ENCODE measurements at regions not wholly inside any gene's neighbourhood (a gene's known extent, or its start where the extent isn't known, plus 50 kb on each side); places are given as distances from the start of the nearest gene placed in this dataset.

- DNase-seq = no peak
These were observed 128.3 kb downstream of the LRRC30 start for GRCh38 chr18:7358989-7359726.

GRCh38 chr18:7360606-7361170 is 129.8 kb downstream of the LRRC30 start:
- no peak for DNase-seq

GRCh38 chr18:7363338-7363737 is 132.4 kb downstream of the LRRC30 start:
- DNase-seq = no peak

- DNase-seq = no peak
These were observed 135.7 kb downstream of the LRRC30 start for GRCh38 chr18:7366597-7366996.

DNA sequence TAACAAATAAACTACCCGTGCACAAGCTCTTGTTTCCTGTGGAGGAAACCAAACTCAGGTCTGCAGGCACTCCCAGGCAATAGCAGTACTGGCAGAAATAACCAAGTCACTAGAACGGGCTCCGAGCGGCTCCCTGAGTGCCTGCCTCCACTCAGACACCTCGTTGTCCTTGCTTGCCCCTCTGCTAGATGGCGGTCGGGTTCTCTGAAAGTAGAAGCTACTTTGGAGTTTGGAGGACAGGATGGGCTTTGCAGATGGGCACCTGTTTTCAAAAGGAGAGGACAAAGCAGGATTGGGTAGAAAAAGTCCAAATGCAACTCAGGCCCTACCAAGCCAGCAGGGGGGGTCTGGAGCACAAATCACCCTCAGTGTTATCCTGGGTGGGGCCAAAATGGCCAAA is 136.4 kb downstream of the LRRC30 start:
- DNase-seq = no peak

DNA sequence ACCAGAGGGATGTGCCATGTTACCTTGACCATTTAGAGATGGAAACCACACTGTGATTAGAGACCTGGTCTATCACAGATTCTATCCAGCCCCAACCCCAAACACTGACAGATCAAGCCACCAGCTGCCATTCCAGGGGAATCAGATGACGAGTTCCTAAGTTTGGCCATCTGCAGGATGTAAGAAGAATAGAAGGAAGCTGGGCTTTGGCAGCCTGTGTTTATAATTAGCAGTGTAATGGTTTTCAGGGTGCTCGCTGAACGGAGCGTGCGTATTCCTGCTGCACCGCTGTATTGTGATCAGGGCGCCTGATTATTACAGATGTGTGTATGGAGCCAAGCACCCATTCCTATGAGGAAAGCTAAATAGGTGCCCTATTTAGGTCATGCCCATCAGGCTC is 138.1 kb downstream of the LRRC30 start:
- DNase-seq = no peak

- DNase-seq = no peak
These were observed 139.5 kb downstream of the LRRC30 start for GRCh38 chr18:7370375-7370774.

DNA sequence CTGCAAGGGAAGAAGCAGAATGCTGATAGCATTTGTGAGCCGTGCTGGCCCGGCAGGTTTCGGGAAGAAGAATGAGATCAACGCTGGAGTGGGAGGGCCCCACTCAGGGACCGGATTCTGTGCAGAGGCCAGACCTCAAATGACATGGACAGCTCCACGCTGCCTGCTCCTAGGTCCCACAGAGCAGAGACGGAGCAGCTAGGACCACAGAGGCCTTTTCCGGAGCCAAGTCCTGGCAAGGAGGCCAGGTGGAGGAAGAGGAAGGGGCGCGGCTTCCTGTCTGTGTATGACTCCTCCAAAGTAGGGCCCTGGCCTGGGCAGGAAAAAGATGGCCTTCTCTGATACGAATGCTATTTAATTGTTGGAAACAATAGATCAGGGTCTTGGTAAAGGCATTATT is 139.9 kb downstream of the LRRC30 start:
- DNase-seq = no peak

DNA sequence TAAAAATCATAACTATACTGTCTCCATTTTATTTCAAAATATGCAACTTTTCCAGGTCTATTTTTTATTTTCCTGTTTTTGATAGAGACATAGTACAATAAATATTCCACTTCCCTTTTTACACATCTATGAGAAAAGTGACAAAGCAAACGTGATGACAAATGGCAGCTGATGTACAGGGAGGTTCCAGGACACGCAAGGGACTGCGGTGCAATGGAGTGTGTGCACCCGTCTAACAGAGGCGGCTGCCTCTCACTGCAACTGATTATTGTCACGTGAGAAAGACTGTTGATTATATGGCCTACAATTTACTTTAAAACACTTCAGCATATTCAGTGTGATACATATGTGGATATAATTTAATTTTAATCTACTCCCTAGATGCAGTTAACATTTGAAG is 142.6 kb downstream of the LRRC30 start:
- DNase-seq = no peak

DNA sequence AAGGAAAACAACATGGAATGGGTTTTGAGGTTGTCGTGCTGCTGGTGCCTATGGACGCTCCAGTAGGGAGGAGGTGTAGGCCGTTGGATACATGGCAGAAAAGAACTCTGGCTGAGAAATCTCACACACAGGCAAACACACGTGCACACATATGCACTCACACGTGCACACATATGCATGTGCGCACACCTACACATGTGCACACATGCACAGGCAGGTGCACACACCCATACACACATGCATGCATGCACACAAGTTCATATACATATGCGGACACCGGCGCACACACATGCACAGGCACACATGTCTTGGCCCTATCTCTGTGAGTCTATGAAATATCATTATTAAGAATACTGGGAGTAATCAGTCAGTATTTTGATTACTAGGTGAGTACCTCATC is 150.4 kb downstream of the LRRC30 start:
- DNase-seq = no peak

DNA sequence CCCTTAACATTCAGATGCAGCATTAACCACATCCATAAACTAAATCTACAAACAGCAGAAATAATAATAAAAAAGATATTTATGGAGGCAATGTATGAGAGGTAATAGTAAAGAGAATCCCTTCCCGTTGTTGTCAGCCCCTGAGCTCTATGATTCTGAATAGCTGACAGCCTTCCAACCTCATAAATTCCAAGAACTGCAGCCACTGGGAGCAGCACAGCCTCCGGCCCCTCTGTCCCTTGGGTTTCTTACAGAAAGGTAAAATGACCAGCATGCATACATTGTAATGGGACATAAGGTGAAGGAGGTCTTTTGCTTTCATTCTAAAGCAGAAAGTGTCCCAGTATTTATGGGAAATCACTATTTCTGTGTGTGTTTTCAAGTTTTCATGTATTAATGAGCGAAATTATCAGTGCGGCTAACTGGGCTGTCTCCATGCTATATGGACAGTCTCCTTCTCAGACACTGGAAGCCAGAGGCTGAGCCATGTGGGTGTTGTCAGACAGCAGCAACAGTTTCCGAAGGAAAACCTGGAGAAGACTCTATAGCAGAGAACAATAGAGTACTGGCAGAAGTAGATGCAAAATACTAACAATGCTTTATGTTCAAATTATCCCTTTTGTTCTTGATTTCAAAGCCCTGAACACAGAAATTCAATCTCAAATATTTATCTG is 151.6 kb downstream of the LRRC30 start:
- no peak for DNase-seq

GRCh38 chr18:7383002-7383980 is 152.4 kb downstream of the LRRC30 start:
- no peak for DNase-seq

DNA sequence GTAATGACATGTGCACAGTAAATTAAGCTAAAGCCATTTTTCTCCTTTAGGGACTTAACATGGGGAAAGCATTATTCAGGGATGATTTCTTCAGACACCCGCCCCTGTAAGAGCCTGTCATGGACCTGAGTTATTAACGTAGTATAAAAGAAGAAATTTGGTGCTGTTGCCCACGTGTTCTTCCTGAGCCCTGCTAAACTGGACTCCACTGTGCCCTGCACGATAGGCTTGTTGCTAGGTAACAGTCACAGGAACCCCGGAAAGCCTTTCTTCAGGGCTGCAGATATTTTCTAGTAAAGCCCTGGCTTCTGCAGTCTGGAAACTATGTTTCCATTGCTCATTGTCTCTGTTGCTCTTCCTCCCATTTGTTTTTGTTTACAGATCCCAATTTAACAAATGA is 157.9 kb downstream of the LRRC30 start:
- DNase-seq = no peak

DNA sequence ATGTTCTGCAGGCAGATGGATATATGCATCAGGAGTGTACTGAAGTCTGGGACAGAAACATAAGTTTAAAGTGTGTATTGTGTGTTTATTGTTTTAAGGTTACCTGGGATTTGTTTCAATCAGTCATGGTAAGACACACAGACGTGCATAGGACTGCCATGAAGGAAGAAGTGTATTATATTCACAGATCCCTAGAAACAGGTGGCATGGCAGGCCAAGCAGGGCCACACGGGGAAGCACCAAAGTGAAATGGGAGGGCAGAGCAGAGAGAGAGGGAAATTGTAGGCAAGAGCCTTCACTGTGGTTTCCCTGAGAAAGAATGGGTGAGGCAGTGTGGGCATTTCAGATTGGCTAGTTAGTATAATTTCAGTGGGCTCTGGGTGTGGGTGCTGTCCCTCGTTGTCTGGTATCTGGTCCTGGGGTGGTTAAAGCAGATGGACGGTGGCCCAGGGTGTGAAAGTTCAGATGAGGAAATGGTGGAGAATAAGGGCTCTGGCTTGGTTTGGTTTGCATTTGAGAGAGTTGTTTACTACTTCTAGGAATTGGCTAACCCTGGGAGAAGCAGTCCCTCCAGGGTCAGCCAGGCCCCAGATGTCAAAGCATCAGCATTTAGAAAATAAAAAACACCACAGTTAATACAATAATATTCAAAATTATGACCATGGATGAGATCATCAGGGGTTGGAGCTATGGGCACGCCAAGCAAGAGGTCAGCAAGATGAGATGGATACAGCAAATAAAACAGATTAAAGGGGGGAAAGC is 160.0 kb downstream of the LRRC30 start:
- DNase-seq = no peak

DNA sequence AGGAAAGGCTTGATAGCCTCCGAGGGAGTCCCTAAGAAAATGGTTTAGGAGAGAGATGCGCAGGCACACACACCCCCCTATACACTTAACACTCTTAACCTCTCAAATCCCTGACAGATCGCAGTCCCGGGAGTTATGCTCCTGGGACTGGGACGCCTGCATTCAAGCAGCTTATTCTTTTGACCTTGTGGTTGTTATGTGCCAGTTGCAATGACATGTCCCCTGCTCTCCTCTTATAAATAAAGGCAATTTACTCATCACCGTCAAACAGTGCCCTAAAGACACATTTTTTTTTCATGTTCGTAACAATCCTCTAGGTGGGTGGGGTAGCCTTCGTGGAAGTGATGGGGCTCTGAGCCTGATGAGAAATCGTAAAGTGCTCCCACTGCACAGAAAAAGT is 162.2 kb downstream of the LRRC30 start:
- no peak for DNase-seq

DNA sequence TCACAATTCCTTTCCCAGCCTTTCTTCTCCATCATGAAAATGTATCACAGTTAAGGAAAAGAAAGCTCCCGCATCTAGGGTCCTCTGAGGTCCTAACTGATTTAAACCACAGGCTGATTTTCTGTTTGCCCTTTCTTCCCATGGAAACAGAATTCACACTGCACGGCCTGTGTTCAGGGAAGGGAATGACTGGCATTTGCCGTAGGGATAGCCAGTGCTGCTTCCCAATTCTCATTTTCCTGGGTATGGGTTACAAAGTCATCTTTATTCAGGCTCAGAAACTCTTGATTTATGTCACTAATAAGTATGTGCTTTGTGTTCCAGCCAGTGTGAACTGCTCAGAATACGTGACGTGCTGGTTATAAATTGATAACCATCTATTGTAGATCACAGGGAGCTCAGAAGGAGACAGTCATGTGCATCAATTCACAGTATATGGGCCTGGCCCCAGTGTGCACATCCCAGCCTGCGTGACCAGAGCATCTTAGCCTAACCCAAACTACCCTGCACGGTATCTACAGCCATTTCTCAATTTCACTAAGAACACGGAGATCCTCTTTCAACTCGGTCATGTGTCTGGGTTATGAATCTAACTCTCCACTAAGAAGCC is 163.3 kb downstream of the LRRC30 start:
- no peak for DNase-seq

- no peak for DNase-seq
These were observed 164.7 kb downstream of the LRRC30 start for GRCh38 chr18:7395566-7395965.

DNA sequence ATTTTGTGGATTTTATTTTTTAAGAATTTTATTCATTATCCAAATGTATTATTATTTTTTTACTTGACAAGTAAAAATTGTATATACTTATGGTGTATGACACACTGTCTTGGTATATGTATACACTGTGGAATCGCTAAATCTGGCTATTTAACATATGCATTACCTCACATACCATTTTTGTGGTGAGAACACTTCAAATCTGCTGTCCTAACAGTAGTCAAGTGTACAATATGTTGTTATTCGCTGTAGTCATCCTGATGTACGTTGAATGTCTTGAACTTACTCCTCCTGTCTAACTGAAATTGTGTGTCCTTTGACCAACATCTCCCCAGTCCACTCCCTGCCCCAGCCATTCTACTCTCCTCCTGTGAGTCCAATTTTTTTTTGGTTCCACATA is 153.2 kb upstream of the PTPRM start:
- DNase-seq = no peak

DNA sequence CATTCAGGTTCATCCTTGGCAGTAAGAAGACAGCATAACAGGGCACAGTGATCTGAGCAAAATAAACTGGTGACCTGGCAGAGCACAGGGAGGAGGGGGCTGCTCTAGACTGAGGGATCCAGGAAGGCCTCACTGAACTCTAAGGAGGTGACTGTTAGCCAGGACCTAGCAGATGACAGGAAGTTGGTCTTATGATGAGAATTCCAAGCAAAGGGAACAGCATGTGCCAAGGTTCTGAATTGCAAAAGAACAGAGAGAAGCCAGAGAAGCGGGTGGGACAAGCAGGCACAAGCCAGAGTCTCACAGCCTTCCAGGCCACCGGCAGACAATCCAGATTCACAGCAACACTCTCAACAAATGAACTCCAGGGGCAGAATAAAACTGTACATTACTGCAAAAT is 152.7 kb upstream of the PTPRM start:
- DNase-seq = no peak

DNA sequence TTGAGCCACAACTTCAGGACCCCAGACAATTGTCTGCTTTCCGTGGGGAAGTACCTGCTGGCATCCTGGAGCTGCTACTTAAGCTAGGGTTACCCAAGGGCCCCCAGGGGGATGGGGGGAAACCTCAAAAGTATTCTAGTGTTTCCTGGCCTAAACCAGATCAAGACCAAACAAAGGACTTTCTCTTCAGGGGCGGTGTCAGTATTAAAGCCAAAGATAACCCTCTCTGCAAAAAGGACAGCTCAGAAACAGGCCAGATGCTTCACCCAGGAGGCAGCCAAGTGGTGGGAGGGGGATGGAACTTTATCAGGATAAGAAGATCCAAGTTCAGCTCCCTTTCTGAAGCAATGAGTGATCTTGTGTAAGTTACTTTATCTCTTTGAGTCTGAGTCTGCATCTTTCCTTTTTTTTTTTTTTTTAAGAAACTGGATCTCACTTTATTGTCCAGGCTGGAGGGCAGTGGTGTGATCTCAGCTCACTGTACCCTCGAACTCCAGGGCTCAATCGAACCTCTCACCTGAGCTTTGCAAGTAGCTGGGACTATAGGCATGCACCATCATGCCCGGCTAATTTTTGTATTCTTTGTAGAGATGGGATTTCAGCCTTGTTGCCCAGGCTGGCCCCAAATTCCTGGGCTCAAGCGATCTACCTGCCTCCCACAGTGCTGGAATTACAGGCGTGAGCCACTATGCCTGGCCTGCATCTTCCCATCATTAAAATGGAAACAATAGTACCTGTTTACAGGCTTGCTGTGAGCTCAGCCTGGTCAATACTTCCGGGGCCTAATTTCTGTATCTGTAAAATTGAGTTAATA is 151.8 kb upstream of the PTPRM start:
- DNase-seq = no peak

- DNase-seq = no peak
These were observed 149.4 kb upstream of the PTPRM start for GRCh38 chr18:7417727-7418126.
